EL (cell line): ENCODE measurements at regions not wholly inside any gene's neighbourhood (a gene's known extent, or its start where the extent isn't known, plus 50 kb on each side); places are given as distances from the start of the nearest gene placed in this dataset.

Experiments used
- DNase-seq: peaks from one replicate; pipeline ENCODE4 v3.0.0-alpha.2; 2016

DNA sequence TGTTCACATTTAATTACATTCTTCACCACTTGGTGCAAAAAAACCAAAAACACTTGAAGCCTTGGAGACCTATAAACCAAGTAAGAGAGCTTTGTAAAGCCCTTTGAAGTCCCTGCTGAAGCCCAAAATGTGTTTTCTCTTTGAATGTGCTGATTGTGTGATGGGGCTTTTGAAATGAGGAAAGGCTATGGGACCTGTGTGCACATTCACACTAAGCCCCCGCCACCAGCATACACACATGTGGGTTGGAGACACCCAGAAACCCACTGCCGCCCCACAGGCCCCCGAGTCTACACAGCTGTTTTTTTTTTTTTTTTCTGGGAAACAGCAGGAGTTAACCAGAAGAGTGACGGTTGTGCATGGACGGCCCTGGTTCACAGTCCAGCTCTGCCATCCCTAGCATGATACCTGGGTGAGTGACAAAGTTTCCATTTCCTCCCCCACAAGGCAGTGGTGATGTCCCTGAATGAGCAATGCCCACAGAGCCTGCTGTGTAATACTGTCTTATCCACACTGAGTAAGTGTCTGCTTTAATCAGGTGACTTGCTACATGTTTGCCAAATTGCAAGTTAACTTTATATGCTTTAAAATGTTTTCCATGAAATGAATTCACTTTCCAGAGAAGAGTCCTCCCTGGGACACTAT lies 154.6 kb upstream of the GDF10 start:
- DNase-seq = no peak

DNA sequence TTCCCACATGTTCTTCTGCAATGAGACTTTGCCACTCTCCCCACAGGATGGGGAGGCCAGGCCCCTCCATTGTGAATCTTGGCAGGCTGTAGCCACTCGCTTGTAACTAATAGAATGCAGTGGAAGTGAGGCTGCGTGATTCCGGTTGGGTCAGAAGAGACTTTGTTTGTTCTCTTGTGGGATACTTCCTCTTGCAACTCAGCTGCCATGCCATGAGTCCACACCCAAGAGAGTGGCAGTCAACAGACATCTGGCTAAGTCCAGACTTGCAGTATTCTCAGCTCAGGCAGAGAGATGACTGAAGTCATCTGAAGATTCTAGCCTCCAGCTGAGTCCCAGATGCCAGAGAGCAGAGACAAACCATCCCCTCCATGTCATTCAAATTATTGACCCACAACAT lies 153.4 kb upstream of the GDF10 start:
- no peak for DNase-seq

DNA sequence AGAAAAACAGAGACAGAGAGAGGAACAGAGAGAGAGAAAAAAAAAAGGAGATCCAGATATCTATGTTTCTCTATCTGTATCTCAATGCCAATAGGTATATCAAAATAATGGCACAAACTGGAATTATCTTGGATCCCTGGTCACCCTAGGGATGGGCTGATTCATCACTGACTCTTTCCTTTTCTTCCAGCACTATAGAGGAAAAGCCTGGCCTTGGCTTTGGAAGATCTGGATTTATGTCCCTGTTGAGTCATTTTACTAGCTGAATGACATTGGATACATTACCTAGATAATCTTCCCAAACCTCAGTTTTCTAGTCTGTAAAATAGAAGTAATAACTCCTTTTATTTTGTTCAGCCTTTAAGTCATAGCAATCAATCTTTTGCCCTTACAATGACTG lies 152.8 kb upstream of the GDF10 start:
- DNase-seq = no peak

DNA sequence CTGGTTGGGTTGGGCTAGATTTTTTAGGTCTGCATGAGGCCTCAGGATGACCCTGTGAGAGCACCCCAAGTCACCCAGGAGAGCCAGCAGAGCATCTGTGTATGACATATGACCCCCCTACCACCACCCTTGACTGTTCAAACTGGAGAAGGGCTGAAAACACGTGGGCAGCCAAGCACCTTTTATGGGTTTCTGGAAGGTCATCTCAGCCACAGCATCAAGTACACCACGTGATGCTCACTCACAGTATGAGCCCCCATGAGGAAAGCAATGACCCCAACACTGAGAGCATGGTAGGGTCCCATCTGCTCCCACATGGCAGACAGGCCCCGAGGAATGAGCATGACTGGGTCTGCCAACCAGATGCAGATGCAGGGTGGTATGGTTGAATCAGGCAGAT lies 149.4 kb upstream of the GDF10 start:
- DNase-seq = no peak

DNA sequence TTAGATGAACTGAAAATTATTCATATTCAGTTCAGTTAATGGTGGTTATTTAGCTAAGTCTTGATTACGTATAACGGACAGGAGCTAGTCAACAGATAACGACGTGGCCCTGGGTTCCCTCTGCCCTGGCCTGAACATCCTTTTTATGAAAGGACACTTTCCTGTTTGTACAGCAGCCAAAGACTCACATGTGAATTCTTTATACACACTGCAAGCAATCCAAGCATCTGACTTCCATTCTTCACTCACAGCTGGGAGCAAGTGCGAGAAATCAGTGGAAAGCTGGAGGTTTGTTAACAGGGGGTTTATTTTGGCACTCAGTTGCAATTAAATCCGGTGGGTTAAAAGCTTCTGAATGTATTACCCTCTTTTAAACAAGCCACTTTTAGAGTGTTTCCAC lies 148.1 kb upstream of the GDF10 start:
- DNase-seq = no peak

DNA sequence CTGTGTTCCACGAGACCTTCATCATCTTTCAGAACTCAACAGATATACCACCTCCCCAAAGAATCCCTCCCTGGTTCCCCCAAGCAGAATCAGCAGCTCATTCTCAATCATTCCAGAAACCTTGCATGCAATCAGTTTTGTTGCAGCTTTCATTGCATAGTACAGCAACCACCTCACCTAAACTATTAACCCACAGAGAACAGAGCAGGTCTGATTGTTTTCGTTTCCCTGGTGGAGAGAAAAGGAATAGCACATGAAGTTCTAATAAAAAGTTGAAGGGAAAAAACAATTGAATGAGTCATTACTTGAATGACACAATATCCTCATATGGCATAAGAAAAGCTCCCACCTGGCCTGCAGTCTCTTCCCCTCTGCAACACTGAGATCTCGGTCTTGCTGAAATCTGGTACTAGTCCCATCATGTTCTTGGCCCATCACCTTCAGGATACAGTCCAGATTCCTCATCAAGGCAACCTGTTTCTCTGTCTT lies 147.1 kb upstream of the GDF10 start:
- peak; percentile 30 for DNase-seq

DNA sequence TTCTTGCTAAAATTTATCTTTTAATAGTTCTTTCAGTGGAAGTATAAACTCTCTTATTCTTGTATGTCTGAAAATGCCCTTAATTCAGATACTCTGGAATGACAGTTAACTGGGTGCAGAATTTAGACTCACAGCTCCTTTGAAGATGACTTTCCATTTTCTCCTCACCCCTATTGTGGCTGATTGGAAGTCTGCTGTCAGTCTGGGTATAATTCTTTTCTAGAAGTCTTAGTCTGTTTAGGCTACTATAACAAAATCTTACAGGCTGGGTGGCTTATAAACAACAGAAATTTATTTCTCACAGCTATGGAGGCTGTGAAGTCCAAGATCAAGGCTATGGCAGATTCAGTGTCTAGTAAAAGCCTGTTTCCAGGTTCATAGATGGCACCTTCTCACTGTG lies 145.2 kb upstream of the GDF10 start:
- DNase-seq = no peak

DNA sequence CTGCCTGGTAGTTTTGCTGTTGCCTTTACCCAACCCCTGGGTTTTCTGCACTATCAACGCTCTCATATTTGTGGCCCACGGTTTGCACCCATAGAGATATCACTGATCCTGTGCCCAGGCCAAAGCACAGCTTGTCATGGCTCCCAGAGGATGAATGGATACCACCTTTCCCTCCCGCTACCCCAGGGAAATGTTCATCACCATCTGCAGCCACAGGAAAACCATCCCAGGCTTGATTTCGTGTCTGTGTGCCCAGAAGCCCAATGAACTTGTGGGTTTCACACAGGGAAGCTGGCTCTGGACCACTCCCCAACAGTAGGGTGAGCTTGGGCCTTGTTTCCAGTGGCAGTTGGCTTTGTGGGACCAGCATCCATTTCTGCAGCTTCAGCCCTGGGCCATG lies 143.1 kb upstream of the GDF10 start:
- no peak for DNase-seq

DNA sequence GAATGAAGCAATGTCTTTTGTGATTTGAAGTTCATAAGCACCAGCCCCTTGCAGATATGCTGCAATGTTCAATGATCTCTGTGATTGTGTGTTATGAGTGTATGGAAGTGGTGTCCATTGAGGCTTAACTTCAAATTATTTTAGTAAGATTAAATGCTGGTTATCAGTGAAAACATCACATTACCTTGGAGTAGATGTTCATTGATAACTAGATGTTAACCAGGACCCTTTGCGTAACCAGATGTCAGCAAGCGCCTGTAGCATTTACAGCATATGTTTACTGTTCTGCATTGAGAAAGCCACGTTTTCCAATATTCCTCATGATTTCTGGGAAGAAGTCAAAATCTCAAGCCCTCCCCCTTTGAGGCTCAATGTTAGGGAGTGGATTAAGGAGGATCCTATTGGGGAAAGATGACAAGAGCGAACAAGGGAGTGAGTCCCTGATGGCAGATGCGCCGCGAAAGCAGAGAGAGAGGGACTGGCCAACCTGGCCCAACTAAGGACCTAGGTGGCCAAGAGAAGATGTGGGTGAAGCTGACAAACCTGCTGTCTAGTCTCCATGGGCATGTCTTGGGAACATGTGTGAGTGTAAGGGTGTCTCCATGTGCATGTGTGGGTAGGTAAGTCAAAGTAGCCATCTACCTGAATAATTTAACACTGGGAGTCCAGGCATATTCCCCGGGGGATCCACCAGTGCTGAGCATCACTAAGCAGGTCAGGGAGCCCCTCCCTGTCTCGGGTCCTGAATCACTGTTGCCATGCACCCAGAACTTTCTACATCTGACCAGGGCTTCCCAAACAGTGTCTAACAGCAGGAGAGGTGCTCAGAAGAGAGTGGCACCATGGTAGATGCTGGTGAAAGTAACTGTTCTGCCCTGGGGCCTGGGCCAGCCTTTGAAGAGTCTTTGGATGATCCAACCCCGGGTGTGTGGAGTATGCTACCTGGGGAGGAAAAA lies 141.6 kb upstream of the GDF10 start:
- no peak for DNase-seq

DNA sequence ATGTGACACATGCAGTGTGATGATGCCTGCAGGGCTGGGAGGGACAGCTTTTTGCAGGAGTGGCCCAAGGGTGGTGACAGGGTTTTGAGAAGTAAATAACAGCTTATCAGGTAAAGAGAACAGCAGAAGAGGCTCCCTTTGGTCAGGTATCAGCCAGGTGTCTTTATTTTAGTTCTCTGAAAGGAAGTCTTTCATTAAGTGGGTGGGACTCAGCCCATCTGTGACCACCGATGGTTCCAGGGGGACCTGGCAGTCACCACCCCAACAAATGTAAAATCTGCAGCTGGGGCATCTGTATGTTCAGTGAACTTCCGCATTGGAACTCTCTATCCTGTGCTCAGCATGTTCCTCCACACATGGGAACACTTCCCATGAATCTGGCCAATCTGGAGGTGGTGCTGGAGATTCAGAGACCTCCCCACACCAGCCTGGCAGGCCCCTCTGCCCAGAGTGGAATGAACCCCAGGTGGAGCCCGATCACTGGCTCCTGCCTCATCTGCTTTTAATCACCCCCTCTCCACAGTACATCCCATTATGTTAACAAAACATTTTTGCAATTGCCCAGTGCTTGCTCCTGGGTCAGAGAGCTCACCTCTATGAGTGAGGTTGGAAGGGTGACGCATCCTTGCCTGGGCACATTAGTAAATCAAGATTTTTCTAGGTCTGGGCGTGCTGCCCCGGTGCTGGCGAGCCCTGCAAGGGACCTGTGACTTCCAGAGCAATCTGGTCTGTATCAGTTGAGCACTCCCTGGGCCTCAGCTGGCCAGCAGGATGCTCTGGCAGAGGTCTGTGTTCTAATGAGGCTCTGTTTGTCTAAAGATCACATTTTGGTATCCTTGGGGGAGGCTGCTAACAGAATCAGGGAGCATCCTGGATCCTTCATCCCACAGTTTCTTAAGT lies 140.4 kb upstream of the GDF10 start:
- peak; percentile 20 for DNase-seq

DNA sequence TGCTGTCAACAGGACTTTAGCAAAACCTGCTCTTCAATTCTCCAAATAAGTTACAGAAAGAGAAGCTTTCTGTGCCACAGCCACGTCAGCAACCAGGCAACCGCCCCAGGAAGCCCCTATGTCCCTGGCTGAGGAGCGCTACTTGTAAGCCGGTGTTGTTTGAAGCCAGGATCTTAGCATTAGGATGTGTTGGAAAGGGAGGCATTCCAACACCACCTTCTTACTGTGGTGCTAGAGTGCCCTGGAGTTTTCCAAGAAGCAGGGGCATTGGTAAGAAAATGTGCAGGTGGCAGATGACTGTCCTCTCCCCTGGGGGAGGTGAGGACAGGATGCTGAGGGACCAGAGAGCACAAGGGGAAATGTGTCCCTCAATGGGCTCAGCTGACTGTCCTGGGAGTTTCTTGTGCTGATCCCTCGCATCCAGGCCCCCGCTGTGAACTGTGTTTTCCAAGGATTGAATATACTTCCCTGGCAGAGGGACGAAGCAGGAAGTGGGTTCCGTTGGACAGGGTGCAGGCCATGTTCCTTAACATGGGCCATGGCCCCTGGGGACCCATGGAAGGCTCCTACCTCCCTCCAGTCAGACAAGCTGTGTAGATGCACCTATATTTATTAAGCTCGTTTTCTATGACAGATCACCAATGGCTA lies 139.6 kb upstream of the GDF10 start:
- no peak for DNase-seq

DNA sequence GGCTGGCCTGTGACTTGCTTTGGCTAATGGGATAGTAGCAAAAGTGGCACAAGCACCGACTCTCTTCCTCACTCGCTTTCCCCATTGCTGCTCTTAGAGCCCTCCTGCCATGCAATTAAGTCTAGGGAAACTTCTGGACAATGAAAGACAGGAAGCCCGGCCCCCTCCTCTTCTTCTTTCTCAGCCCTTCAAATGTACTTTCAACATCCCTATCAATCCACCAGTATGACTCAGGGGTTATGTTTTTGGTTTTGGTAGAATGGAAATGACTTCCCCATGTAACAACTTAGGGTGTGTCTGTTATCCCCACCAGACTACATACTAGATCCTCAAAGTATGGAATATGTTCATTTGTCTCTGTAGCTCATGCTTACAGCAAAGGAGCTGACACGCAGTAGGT lies 139.0 kb upstream of the GDF10 start:
- DNase-seq = no peak

DNA sequence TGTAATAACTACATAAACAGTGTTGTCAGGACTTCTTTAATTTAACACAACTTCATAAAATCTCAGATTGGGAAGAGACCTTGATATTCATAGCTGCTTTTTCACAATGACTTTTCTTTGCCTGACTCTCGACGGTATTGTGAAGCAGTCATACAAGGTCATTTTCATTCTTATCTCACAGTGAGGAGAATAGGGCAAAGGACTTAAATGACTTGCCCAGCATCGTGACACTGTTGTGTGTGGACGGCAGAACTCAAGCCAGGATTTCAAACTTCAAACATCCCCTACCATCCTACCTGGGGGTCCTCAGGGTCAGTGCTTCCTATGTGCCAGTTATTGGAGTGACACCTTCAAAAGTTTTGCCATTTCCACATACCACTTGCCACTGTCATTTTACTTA lies 138.5 kb upstream of the GDF10 start:
- no peak for DNase-seq

DNA sequence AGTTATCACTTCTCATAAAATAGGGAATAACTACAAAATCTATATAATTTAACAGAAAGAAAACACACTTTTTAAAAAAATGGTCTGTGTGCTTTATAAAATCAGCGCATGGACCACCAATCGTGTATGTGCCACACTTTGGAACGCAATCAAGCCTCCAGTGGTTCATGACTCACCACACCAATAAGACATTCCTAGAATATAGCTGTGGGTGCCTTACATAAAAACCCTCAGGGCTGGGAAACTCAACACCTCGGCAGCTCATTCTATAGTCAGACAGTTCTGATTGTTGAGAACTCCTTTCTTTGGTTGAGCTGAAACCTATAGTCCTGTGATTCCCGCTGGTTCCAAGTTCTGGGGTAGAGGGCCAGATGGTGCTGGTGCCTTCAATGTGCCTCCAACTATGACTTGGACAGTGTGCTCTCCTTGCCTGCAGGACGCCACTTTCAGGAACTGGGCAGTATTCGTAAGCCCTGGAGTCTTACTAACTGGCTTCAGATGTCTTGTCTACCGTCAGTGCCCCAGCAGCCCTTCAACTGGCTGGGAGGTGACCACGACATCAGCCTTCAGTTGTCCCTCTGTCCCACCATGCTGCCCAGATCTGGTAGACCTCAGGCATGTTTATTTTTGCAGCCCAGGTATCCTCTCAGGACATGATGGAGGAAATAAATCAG lies 135.7 kb upstream of the GDF10 start:
- DNase-seq = peak; percentile 95

DNA sequence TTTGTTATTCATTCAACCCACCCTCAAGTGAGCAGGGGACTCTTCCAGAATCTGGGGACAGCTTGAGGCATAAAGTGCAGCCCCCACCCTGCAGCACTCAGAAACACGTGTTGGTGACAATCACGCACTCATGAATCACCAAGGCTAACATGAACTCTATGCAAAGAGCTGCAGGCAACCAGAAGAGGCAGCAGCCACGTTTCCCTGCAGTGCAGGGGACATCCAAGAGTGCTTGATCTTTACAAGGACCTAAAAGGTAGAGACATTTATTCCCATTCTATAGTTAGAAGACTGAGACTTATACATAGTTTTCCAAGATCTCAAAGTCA lies 135.2 kb upstream of the GDF10 start:
- peak; percentile 42 for DNase-seq

DNA sequence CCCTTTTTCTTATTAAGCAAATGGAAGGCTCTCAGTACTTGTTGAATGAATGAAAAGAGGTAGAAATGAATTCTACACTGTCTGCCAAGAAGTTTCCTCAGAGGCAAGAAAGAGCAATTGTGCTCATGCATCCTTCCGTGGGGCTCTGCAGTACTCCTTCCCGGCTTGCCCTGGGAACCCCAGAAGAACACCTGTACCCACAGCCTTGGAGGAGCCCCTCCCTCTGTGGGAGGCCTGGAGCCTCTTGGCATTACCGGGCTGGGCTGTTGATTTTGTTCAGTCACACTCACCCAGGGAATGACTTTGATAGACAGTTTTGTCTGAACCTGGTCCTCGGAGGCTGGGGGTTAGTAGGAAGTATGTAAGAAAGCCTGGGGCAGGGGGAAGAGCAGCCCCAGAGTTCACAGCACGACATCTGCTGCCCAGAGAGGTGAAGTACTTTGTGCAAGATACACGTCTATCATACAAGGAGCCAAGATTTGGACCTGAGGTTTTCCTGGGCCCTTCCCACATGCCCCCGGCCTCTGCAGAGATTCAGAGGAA lies 134.8 kb upstream of the GDF10 start:
- peak; percentile 8 for DNase-seq

DNA sequence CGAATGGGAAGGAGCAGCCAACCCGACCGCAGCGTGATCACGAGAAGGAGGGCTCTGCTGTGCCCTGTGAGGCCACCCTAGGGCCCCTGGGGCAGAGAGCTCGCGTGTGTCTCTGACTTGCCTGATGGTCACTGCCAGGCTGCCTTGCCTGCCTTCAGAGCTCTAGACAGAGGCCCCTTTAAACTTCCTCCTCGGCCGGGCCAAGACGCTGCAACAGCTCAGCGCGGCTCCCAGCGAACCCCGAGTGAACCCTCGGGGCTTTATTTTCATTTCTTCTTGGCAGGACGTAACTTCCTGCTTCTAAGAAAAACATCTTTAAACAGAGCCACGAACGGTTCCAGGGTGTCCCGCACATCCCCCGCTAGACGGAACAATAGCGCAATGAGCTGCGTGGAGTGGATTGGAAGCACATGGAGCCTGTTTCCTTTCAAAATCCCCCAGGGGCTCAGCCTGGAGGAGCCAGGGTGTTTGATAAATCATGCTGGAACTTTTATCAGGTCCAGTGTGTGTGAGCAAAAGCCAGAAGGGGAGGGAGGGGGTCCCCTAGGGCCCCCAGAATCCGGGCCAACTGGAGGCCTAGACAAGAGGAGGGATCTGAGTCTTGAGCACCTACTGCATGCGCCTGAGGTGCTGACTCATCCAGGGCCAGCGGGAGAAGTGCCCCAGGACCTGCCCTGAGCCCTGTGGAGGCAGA lies 134.1 kb upstream of the GDF10 start:
- DNase-seq = peak; percentile 87

DNA sequence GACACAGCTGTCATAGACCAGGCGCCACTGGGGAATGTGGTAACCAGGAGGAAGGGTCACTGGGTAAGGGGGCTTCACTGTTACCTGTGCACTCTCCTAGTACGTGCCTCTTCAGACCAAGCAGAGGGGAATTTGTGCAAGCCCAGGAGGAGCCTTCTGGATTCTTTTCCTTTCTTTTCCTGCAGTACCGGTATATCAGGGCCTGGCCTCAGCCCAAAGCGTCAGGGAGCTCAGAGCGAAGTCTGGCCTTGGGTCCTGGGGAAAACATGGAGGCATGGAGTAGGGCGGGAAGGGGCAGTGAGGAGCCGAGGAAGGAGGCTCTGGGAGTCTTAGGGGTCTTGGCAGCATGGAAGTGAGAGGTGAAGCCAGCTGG lies 133.6 kb upstream of the GDF10 start:
- DNase-seq = no peak

DNA sequence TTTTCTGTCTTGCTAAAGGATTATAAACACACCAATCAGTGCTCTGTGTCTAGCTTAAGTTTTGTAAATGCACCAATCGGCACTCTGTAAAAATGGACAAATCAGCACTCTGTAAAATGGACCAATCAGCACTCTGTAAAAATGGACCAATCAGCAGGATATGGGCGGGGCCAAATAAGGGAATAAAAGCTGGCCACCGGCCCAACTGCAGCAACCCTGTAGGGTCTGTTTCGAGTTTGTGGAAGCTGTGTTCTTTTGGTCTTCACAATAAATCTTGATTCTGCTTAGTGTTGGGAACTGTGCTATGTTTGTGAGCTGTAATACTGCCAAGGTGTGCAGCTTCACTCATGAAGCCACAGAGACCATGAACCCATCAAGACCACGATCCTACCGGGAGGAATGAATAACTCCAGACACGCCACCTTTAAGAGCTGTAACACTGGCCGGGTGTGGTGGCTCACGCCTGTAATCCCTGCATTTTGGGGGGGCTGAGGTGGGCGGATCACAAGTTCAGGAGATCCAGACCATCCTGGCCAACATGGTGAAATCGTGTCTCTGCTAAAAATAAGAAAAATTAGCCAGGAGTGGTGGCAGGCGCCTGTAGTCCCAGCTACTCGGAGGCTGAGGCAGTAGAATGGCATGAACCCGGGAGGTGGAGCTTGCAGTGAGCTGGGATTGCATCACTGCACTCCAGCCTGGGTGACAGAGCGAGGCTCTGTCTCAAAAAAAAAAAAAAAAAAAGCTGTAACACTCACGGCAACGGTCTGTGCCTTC lies 133.0 kb upstream of the GDF10 start:
- peak; percentile 73 for DNase-seq

DNA sequence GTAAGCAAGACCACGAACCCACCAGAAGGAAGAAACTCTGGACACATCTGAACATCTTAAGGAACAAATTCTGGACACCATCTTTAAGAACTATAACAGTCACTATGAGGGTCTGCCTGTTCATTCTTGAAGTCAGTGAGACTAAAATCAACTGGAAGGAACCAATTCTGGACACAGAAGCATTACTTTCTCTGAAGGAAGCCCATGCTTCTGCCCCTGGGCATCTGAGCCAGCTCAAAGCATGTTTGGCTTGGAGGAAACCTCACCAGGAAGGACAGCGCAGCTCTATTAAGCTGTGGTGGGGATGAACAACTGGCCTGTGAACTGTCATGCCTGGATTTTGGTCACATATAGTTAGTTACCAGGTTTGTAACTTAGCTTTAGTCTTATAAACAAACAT lies 132.4 kb upstream of the GDF10 start:
- no peak for DNase-seq

DNA sequence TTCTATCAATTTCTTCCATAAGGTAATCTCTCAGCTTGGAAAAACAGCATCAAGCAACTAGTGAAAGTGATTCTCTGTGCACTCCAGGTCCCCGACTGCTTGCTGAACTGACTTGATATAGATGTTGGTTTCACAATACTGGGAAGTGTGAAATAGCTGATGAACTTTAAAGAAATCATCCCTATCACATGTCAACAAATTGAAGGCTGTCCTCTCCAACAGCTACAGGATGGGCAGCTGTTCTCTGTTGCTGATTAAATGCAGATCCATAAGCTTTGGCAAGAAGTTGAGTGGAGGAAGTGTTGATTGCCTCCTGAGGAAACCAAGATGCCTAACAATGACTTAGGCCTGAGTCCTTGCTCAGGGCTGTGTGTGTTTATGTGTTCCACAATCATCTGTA lies 130.4 kb upstream of the GDF10 start:
- no peak for DNase-seq
